Endodermal cell (in vitro differentiated cells): ENCODE measurements at regions not wholly inside any gene's neighbourhood (a gene's known extent, or its start where the extent isn't known, plus 50 kb on each side); places are given as distances from the start of the nearest gene placed in this dataset.

Experiments used
- DNase-seq: peaks from one replicate; pipeline ENCODE4 v3.0.0-alpha.2; 2017
- H3K27ac ChIP-seq: 2 replicates; pipeline ENCODE4 v1.5.1; 2013; ENCODE audit warnings: mild to moderate bottlenecking, low read depth, low read length, moderate library complexity
- H3K27me3 ChIP-seq: 2 replicates; pipeline ENCODE4 v1.6.1; 2013; ENCODE audit warnings: mild to moderate bottlenecking, low read length, moderate library complexity; ENCODE audit not compliant: insufficient read depth, control insufficient read depth, poor library complexity, severe bottlenecking
- H3K36me3 ChIP-seq: 2 replicates; pipeline ENCODE4 v1.7.0; 2013; ENCODE audit warnings: mild to moderate bottlenecking, low read length, moderate library complexity; ENCODE audit not compliant: control insufficient read depth, insufficient read depth
- H3K4me1 ChIP-seq: one replicate; pipeline ENCODE4 v1.7.0; 2013; ENCODE audit warnings: low read length; ENCODE audit not compliant: control insufficient read depth, insufficient read depth
- H3K4me3 ChIP-seq: 2 replicates; pipeline ENCODE4 v1.5.1; 2013; ENCODE audit warnings: mild to moderate bottlenecking, low read length, moderate library complexity
- H3K9ac ChIP-seq: 2 replicates; pipeline ENCODE4 v1.6.1; 2013; ENCODE audit warnings: mild to moderate bottlenecking, low read length, moderate library complexity; ENCODE audit not compliant: poor library complexity, severe bottlenecking; ENCODE audit errors: extremely low read depth
- H3K9me3 ChIP-seq: 2 replicates; pipeline ENCODE4 v1.6.1; 2013; ENCODE audit warnings: mild to moderate bottlenecking, low read length, moderate library complexity; ENCODE audit not compliant: control insufficient read depth
- H3K27ac Mint-ChIP-seq: 2 replicates; pipeline ENCODE4 v1.8.0; 2020; ENCODE audit warnings: mixed read lengths
- H3K27me3 Mint-ChIP-seq: 2 replicates; pipeline ENCODE4 v1.8.0; 2021; ENCODE audit warnings: mild to moderate bottlenecking, mixed read lengths; ENCODE audit not compliant: insufficient read depth
- H3K36me3 Mint-ChIP-seq: 2 replicates; pipeline ENCODE4 v1.8.0; 2020; ENCODE audit warnings: low read depth, mixed read lengths
- H3K4me1 Mint-ChIP-seq: 2 replicates; pipeline ENCODE4 v1.8.0; 2020; ENCODE audit warnings: mixed read lengths
- H3K4me3 Mint-ChIP-seq: 2 replicates; pipeline ENCODE4 v1.8.0; 2020; ENCODE audit warnings: mild to moderate bottlenecking, moderate library complexity, mixed read lengths
- H3K9me3 Mint-ChIP-seq: 2 replicates; pipeline ENCODE4 v1.8.0; 2020; ENCODE audit warnings: mild to moderate bottlenecking, mixed read lengths
- WGBS, 2 experiments: methylation state at CpG; one replicate each; pipeline versions ENCODE4 v1.1.5 to v1.1.7; 2013; ENCODE audit warnings: missing lambda C conversion rate in 2 of 2, mixed read lengths in 1 of 2; ENCODE audit not compliant: insufficient coverage in 1 of 2, insufficient read length in 1 of 2; 5-methylcytosine and 5-hydroxymethylcytosine counted together
- TF ChIP-seq, protein P1 (sequence below): fragments of 200-600 bp; sonication (generic); conservative IDR thresholded peaks from 2 replicates; pipeline ENCODE4 v1.5.0; 2021; ENCODE audit warnings: antibody characterized with exemption, mild to moderate bottlenecking

DNA sequence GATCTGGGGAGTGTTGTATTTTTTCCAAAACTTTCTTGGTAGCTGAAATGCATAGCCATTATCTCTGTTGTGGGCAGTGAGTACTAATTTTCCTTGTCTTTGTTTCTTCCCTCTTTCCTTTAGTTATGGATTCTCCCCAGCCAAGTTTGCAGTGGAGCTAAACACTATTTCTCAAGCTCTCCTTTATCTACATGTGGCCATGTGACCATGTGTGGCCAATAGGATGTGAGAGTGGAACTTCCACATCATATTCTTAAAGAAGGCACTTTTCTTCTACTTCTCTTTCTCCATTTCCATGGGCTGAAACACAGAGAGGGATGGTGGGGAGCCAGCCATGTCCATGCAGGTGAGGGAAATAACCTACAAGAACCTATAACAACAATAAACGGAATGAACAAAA lies 230.8 kb downstream of the CTH start:
- Histone ChIP-seq H3K4me3 (no peak overlapping the region), H3K27ac (no peak overlapping the region), H3K36me3 (no peaks in the 10 kb centered on the region), H3K4me1 (no peaks in the 10 kb centered on the region), H3K27me3 (no peaks in the 10 kb centered on the region), H3K9ac (no peak overlapping the region), H3K9me3 (no peaks in the 10 kb centered on the region)
- no peak for DNase-seq
- Mint-ChIP-seq H3K27me3 (no peaks in the 10 kb centered on the region), H3K27ac (no peak overlapping the region), H3K4me1 (no peaks in the 10 kb centered on the region), H3K9me3 (no peaks in the 10 kb centered on the region), H3K36me3 (no peaks in the 10 kb centered on the region), H3K4me3 (no peak overlapping the region)
- 100% methylated on average over 1 of the region's 1 CpG; no CpG with 5 or more reads in 1 of the 2 experiments for WGBS, 2 experiments
- TF ChIP-seq, protein P1, sequence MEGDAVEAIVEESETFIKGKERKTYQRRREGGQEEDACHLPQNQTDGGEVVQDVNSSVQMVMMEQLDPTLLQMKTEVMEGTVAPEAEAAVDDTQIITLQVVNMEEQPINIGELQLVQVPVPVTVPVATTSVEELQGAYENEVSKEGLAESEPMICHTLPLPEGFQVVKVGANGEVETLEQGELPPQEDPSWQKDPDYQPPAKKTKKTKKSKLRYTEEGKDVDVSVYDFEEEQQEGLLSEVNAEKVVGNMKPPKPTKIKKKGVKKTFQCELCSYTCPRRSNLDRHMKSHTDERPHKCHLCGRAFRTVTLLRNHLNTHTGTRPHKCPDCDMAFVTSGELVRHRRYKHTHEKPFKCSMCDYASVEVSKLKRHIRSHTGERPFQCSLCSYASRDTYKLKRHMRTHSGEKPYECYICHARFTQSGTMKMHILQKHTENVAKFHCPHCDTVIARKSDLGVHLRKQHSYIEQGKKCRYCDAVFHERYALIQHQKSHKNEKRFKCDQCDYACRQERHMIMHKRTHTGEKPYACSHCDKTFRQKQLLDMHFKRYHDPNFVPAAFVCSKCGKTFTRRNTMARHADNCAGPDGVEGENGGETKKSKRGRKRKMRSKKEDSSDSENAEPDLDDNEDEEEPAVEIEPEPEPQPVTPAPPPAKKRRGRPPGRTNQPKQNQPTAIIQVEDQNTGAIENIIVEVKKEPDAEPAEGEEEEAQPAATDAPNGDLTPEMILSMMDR, result no peak

DNA sequence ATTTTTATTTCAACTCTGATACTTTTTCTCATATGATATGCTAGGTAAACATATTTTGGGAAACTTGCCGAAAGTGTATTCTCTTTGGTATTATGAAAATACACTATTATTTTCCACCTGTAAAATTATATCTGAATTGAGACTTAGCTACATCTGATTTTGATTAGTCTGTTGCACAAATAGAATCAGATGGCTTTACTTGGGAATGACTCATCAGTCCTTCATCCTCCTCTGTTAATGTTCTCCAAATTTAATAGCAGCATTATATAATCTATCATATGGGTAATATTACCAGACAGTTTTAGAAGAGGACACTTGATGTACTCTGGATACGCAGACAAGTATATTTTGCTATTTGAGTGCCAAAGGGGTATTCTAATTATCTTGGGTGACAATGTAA lies 245.3 kb downstream of the CTH start:
- no peaks in the 10 kb centered on the region for H3K9me3 Mint-ChIP-seq

DNA sequence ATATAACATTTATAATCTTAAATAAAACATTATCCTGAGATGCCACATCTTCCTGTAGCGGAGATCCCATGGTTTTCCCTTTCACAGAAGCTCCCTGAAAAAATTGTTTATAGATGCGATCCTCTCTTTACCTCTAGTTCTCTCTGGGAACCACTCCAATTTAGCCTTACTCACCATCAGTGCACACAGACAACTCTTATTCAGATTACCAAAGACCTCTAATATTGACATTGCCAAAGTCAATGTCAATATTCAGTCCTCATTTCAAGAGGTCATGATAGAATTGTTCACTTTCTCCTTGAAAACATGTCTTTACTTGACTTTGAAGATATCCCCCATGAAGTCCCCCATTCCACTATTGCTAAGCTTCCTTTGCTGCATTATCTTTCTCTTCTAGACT lies 248.8 kb downstream of the CTH start:
- Histone ChIP-seq H3K9ac (no peak overlapping the region), H3K27ac (no peak overlapping the region), H3K4me1 (no peaks in the 10 kb centered on the region), H3K36me3 (no peaks in the 10 kb centered on the region), H3K27me3 (no peaks in the 10 kb centered on the region), H3K4me3 (no peak overlapping the region), H3K9me3 (no peaks in the 10 kb centered on the region)
- Mint-ChIP-seq H3K4me1 (no peaks in the 10 kb centered on the region), H3K27me3 (no peaks in the 10 kb centered on the region), H3K36me3 (no peaks in the 10 kb centered on the region), H3K27ac (no peak overlapping the region), H3K4me3 (no peak overlapping the region), H3K9me3 (no peaks in the 10 kb centered on the region)
- 86 to 92% methylated on average over 2 of the region's 2 CpGs for WGBS, 2 experiments
- DNase-seq, result no peak
- TF ChIP-seq, protein P1, result no peak

More for the DNA sequence above, 245.3 kb downstream of the CTH start:
- no peaks in the 10 kb centered on the region for H3K4me1 Mint-ChIP-seq
- H3K27ac ChIP-seq, result no peak overlapping the region
- H3K36me3 ChIP-seq, result no peaks in the 10 kb centered on the region
- H3K9me3 ChIP-seq, result no peaks in the 10 kb centered on the region
- no peak overlapping the region for H3K9ac ChIP-seq
- 100% methylated on average over 1 of the region's 2 CpGs; no CpG with 5 or more reads in 1 of the 2 experiments for WGBS, 2 experiments
- H3K27me3 ChIP-seq, result no peaks in the 10 kb centered on the region
- no peak overlapping the region for H3K27ac Mint-ChIP-seq
- DNase-seq, result no peak
- H3K4me3 ChIP-seq, result no peak overlapping the region
- H3K4me3 Mint-ChIP-seq, result no peak overlapping the region
- TF ChIP-seq, protein P1, result no peak
- no peaks in the 10 kb centered on the region for H3K4me1 ChIP-seq
- no peaks in the 10 kb centered on the region for H3K27me3 Mint-ChIP-seq
- no peaks in the 10 kb centered on the region for H3K36me3 Mint-ChIP-seq
